Mesenchymal stem cell (in vitro differentiated cells and primary cell): ENCODE measurements at regions not wholly inside any gene's neighbourhood (a gene's known extent, or its start where the extent isn't known, plus 50 kb on each side); places are given as distances from the start of the nearest gene placed in this dataset.

Source experiments
- DNase-seq: peaks from one replicate; pipeline ENCODE4 v3.0.0-alpha.2; 2013
- H2AFZ ChIP-seq: one replicate; pipeline ENCODE4 v1.6.1; 2013; ENCODE audit warnings: low read depth, mild to moderate bottlenecking, control low read depth, inconsistent platforms, low read length, moderate library complexity
- H2AK5ac ChIP-seq: 2 replicates; pipeline ENCODE4 v1.6.1; 2013; ENCODE audit warnings: low read length, moderate library complexity, mild to moderate bottlenecking, inconsistent platforms; ENCODE audit not compliant: severe bottlenecking
- H2BK120ac ChIP-seq: one replicate; pipeline ENCODE4 v1.6.1; 2013; ENCODE audit warnings: low read depth, mild to moderate bottlenecking, inconsistent platforms, low read length, moderate library complexity
- H2BK12ac ChIP-seq, 2 experiments: one replicate each; pipeline ENCODE4 v1.6.1; 2013; ENCODE audit warnings: inconsistent platforms in 2 of 2, low read length in 2 of 2, mild to moderate bottlenecking in 2 of 2, moderate library complexity in 2 of 2, control low read depth in 1 of 2
- H2BK15ac ChIP-seq: one replicate; pipeline ENCODE4 v1.6.1; 2013; ENCODE audit warnings: mild to moderate bottlenecking, low read depth, inconsistent platforms; ENCODE audit not compliant: poor library complexity, severe bottlenecking
- H2BK5ac ChIP-seq: 2 replicates; pipeline ENCODE4 v1.6.1; 2013; ENCODE audit warnings: low read depth, mild to moderate bottlenecking, low read length, control low read depth, inconsistent platforms; ENCODE audit not compliant: poor library complexity, severe bottlenecking
- H3K14ac ChIP-seq, 2 experiments: one replicate each; pipeline ENCODE4 v1.6.1; 2013; ENCODE audit warnings: inconsistent platforms in 2 of 2, low read length in 2 of 2, control low read depth in 1 of 2, mild to moderate bottlenecking in 1 of 2, moderate library complexity in 1 of 2
- H3K18ac ChIP-seq, 2 experiments: one replicate each; pipeline ENCODE4 v1.6.1; 2013; ENCODE audit warnings: inconsistent platforms in 2 of 2, low read length in 2 of 2, control low read depth in 1 of 2, low read depth in 1 of 2, mild to moderate bottlenecking in 1 of 2
- H3K23ac ChIP-seq, 2 experiments: one replicate each; pipeline ENCODE4 v1.6.1; 2013; ENCODE audit warnings: inconsistent platforms in 2 of 2, low read length in 2 of 2, mild to moderate bottlenecking in 2 of 2, moderate library complexity in 2 of 2, control low read depth in 1 of 2
- H3K27ac ChIP-seq: 2 replicates; pipeline ENCODE4 v1.5.1; 2013; ENCODE audit warnings: mild to moderate bottlenecking, moderate library complexity, low read length, control low read depth, inconsistent platforms; ENCODE audit not compliant: poor library complexity, severe bottlenecking
- H3K27me3 ChIP-seq, 2 experiments: 2 replicates each; pipeline versions ENCODE4 v1.6.1 to v1.7.0; 2013; ENCODE audit warnings: low read length in 2 of 2, mild to moderate bottlenecking in 2 of 2, moderate library complexity in 2 of 2, control low read depth in 1 of 2, inconsistent platforms in 1 of 2; ENCODE audit not compliant: control insufficient read depth in 1 of 2, insufficient read depth in 1 of 2
- H3K36me3 ChIP-seq, 2 experiments: 2 replicates each; pipeline versions ENCODE4 v1.6.1 to v1.7.0; 2013; ENCODE audit warnings: low read length in 2 of 2, control low read depth in 1 of 2, inconsistent platforms in 1 of 2, low read depth in 1 of 2, mild to moderate bottlenecking in 1 of 2; ENCODE audit not compliant: insufficient read depth in 2 of 2, control insufficient read depth in 1 of 2
- H3K4ac ChIP-seq, 2 experiments: one replicate each; pipeline ENCODE4 v1.6.1; 2013; ENCODE audit warnings: inconsistent platforms in 2 of 2, low read length in 2 of 2, mild to moderate bottlenecking in 2 of 2, moderate library complexity in 2 of 2, control low read depth in 1 of 2, low read depth in 1 of 2
- H3K4me1 ChIP-seq: 2 replicates; pipeline ENCODE4 v1.6.1; 2013; ENCODE audit warnings: low read depth, low read length, control low read depth; ENCODE audit not compliant: control insufficient read depth, insufficient read depth
- H3K4me2 ChIP-seq: 2 replicates; pipeline ENCODE4 v1.6.1; 2013; ENCODE audit warnings: low read length, mild to moderate bottlenecking, inconsistent platforms; ENCODE audit not compliant: poor library complexity, severe bottlenecking
- H3K4me3 ChIP-seq, 2 experiments: 2 replicates each; pipeline versions ENCODE4 v1.5.1 to v1.7.0; 2013; ENCODE audit warnings: low read length in 2 of 2, mild to moderate bottlenecking in 2 of 2, control low read depth in 1 of 2, low read depth in 1 of 2; ENCODE audit not compliant: insufficient read depth in 1 of 2
- H3K79me1 ChIP-seq: replicated peaks from 2 replicates; pipeline ENCODE4 v1.6.1; 2013; ENCODE audit warnings: mild to moderate bottlenecking, control low read depth, low read length, inconsistent platforms; ENCODE audit not compliant: poor library complexity, severe bottlenecking
- H3K9ac ChIP-seq: 2 replicates; pipeline ENCODE4 v1.7.0; 2013; ENCODE audit warnings: mild to moderate bottlenecking, low read length, moderate library complexity
- H3K9me3 ChIP-seq: 2 replicates; pipeline ENCODE4 v1.7.0; 2013; ENCODE audit warnings: mild to moderate bottlenecking, low read length; ENCODE audit not compliant: control insufficient read depth
- H4K8ac ChIP-seq: one replicate; pipeline ENCODE4 v1.6.1; 2013; ENCODE audit warnings: inconsistent platforms, mild to moderate bottlenecking, low read length, moderate library complexity
- H4K91ac ChIP-seq: one replicate; pipeline ENCODE4 v1.6.1; 2013; ENCODE audit warnings: mild to moderate bottlenecking, low read length, inconsistent platforms
- WGBS: methylation state at CpG from one replicate; pipeline ENCODE4 v1.1.7; 2013; ENCODE audit warnings: mixed read lengths; 5-methylcytosine and 5-hydroxymethylcytosine counted together

DNA sequence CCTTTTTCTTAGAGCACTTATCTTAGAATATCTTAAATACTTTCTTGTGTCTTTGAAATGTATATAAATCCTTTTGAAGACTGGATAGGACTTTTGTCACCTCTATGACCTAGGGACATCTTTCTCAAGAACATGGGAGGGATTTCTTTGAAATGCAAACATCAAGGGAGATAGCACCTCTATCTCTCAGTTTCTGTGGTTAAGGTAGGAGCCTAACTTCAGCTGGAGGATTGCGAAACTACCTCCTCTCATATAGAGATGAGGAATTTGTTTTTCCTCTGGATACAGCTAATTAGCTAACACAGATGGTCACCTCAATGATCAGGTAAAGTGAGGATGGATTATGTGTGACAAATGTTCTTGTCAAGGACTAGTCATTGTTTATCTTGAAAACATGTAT, 631.3 kb upstream of the IMPG1 start:
- Histone ChIP-seq H2BK120ac (no peak overlapping the region), H2AFZ (no peak overlapping the region), H2BK12ac (no peak overlapping the region), H3K36me3 (no peaks in the 10 kb centered on the region), H3K4me2 (no peak overlapping the region), H3K4me3 (no peak overlapping the region), H3K9me3 (no peaks in the 10 kb centered on the region), H2BK15ac (no peak overlapping the region), H3K9ac (no peak overlapping the region), H4K8ac (no peak overlapping the region), H2BK5ac (no peak overlapping the region), H3K4me1 (no peaks in the 10 kb centered on the region), H3K79me1 (no peaks in the 10 kb centered on the region), H3K27me3 (no peaks in the 10 kb centered on the region), H3K18ac (no peak overlapping the region), H3K14ac (no peak overlapping the region), H3K27ac (no peak overlapping the region), H4K91ac (no peak overlapping the region), H2AK5ac (no peak overlapping the region), H3K4ac (no peak overlapping the region), H3K23ac (no peak overlapping the region)
- DNase-seq = no peak
- WGBS = 100% methylated on average over 1 of the region's 1 CpG

DNA sequence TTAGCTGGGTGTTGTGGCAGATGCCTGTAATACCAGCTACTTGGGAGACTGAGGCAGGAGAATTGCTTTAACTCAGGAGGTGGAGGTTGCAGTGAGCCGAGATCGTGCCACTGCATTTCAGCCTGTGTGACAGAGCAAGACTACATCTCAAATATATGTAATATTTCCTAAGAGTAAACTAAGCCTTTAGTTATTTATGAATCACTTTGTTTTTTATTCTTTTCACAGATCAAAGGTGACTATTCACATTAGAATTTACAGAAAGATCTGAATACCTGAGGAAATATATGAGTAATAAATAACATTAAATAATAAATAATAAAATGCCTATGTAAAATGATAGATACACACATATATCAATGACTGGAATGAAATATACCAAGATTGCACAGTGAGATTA, 630.8 kb upstream of the IMPG1 start:
- no peaks in the 10 kb centered on the region for H3K4me1 ChIP-seq

DNA sequence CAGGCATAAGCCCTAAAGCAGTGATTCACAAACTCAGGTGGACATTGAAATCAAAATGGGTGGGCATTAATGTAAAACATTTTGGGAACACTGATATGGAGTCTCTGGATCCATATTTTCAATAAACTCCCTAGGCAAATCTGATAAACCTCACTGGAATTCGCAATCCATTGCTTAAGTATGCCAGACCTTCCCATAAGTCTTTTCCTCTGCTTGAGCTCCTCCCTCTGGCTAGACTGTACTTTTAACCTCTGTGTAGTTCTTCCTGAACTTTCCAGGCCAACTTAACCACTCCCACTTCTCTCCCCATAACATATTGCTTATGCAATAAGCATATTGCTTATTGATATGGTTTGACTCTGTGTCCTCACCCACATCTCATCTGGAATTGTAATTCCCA, 629.7 kb upstream of the IMPG1 start:
- WGBS = 97% methylated on average over 1 of the region's 1 CpG
- H3K4ac ChIP-seq = no peak overlapping the region
- H3K9me3 ChIP-seq = no peaks in the 10 kb centered on the region

More for the DNA sequence above, 630.8 kb upstream of the IMPG1 start:
- Histone ChIP-seq H2BK12ac (no peak overlapping the region), H3K36me3 (no peaks in the 10 kb centered on the region), H2BK5ac (no peak overlapping the region), H3K9ac (no peak overlapping the region), H2BK15ac (no peak overlapping the region), H3K23ac (no peak overlapping the region), H2BK120ac (no peak overlapping the region), H3K27me3 (no peaks in the 10 kb centered on the region), H3K79me1 (no peaks in the 10 kb centered on the region), H2AFZ (no peak overlapping the region), H3K18ac (no peak overlapping the region), H3K9me3 (no peaks in the 10 kb centered on the region), H3K27ac (no peak overlapping the region), H4K91ac (no peak overlapping the region), H3K14ac (no peak overlapping the region), H3K4ac (no peak overlapping the region), H3K4me3 (no peak overlapping the region), H2AK5ac (no peak overlapping the region), H4K8ac (no peak overlapping the region), H3K4me2 (no peak overlapping the region)
- DNase-seq = no peak
- no CpG with 5 or more reads among the region's 2 CpGs for WGBS

DNA sequence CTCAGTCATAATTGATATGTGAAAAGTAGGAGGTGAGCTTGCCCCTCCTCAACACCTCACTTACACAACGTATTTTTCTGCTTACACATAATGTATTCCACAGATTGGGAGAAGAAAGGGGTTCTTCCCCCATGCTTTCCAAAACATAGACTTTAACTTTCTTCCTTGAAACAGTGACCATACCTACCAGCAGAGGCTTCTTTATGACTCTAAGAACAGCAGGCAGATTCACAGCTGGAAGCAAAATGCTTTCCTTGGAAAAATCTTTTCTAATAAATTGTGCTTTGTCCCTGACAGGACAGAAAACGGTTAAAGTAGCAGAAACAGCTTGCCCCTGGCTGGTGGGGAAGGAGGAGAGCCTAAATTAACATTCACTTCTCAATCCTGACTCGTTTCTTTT, 629.1 kb upstream of the IMPG1 start:
- DNase-seq = peak; percentile 28
- 32% methylated on average over 3 of the region's 3 CpGs for WGBS

More for the DNA sequence above, 629.7 kb upstream of the IMPG1 start:
- no peak overlapping the region for H2BK5ac ChIP-seq
- H3K27me3 ChIP-seq = no peaks in the 10 kb centered on the region
- H3K9ac ChIP-seq = no peak overlapping the region
- H4K8ac ChIP-seq = no peak overlapping the region
- no peak overlapping the region for H3K4me2 ChIP-seq
- H4K91ac ChIP-seq = no peak overlapping the region
- H2BK15ac ChIP-seq = no peak overlapping the region
- no peaks in the 10 kb centered on the region for H3K4me1 ChIP-seq
- DNase-seq = peak; percentile 6
- no peak overlapping the region for H2BK120ac ChIP-seq
- no peaks in the 10 kb centered on the region for H3K79me1 ChIP-seq
- no peak overlapping the region for H3K23ac ChIP-seq
- no peak overlapping the region for H3K18ac ChIP-seq
- H3K4me3 ChIP-seq = no peak overlapping the region
- no peak overlapping the region for H3K14ac ChIP-seq
- no peaks in the 10 kb centered on the region for H3K36me3 ChIP-seq
- H2AFZ ChIP-seq = peak overlapping the region; percentile 42
- H2AK5ac ChIP-seq = no peak overlapping the region
- H2BK12ac ChIP-seq = no peak overlapping the region
- H3K27ac ChIP-seq = no peak overlapping the region

More for the DNA sequence above, 629.1 kb upstream of the IMPG1 start:
- H3K9me3 ChIP-seq = no peaks in the 10 kb centered on the region
- no peak overlapping the region for H4K91ac ChIP-seq
- H3K14ac ChIP-seq = no peak overlapping the region
- no peak overlapping the region for H2BK120ac ChIP-seq
- H3K4me3 ChIP-seq = no peak overlapping the region
- no peak overlapping the region for H3K18ac ChIP-seq
- no peak overlapping the region for H2BK15ac ChIP-seq
- no peaks in the 10 kb centered on the region for H3K36me3 ChIP-seq
- H4K8ac ChIP-seq = no peak overlapping the region
- no peak overlapping the region for H2AFZ ChIP-seq
- H3K4me2 ChIP-seq = no peak overlapping the region
- H3K4ac ChIP-seq = no peak overlapping the region
- H3K4me1 ChIP-seq = no peaks in the 10 kb centered on the region
- no peak overlapping the region for H2AK5ac ChIP-seq
- no peak overlapping the region for H3K23ac ChIP-seq
- no peak overlapping the region for H2BK12ac ChIP-seq
- no peak overlapping the region for H3K27ac ChIP-seq
- H3K9ac ChIP-seq = no peak overlapping the region
- no peaks in the 10 kb centered on the region for H3K27me3 ChIP-seq
- H3K79me1 ChIP-seq = no peaks in the 10 kb centered on the region
- H2BK5ac ChIP-seq = no peak overlapping the region
